Subcutaneous abdominal adipose tissue (tissue), 5 donors: ENCODE measurements at regions not wholly inside any gene's neighbourhood (a gene's known extent, or its start where the extent isn't known, plus 50 kb on each side); places are given as distances from the start of the nearest gene placed in this dataset.

Experiments
- H3K27ac ChIP-seq: one replicate; pipeline ENCODE4 v1.7.0; 2013; ENCODE audit warnings: low read depth, mild to moderate bottlenecking, inconsistent platforms, low read length, moderate library complexity
- H3K27me3 ChIP-seq, 5 donors: one replicate each; pipeline ENCODE4 v1.7.0; 2013; ENCODE audit warnings: low read length in 5 of 5, inconsistent platforms in 1 of 5; ENCODE audit not compliant: control insufficient read depth in 5 of 5, insufficient read depth in 4 of 5
- H3K36me3 ChIP-seq, 5 donors: one replicate each; pipeline ENCODE4 v1.7.0; 2013; ENCODE audit warnings: low read length in 5 of 5; ENCODE audit not compliant: control insufficient read depth in 5 of 5, insufficient read depth in 5 of 5
- H3K4me1 ChIP-seq, 5 donors: one replicate each; pipeline ENCODE4 v1.7.0; 2013; ENCODE audit warnings: low read length in 5 of 5, mild to moderate bottlenecking in 3 of 5, moderate library complexity in 1 of 5; ENCODE audit not compliant: control insufficient read depth in 5 of 5, insufficient read depth in 5 of 5
- H3K4me3 ChIP-seq, 5 donors: one replicate each; pipeline ENCODE4 v1.7.0; 2013; ENCODE audit warnings: low read length in 5 of 5, low read depth in 1 of 5
- H3K9ac ChIP-seq, 5 donors: one replicate each; pipeline ENCODE4 v1.7.0; 2013; ENCODE audit warnings: low read length in 5 of 5, mild to moderate bottlenecking in 4 of 5, moderate library complexity in 3 of 5
- H3K9me3 ChIP-seq, 5 donors: one replicate each; pipeline ENCODE4 v1.7.0; 2013; ENCODE audit warnings: low read length in 5 of 5; ENCODE audit not compliant: control insufficient read depth in 5 of 5
- donor health status: healthy.
- donor health status: healthy.
- donor health status: healthy.
- donor health status: healthy.
- donor health status: healthy.

DNA sequence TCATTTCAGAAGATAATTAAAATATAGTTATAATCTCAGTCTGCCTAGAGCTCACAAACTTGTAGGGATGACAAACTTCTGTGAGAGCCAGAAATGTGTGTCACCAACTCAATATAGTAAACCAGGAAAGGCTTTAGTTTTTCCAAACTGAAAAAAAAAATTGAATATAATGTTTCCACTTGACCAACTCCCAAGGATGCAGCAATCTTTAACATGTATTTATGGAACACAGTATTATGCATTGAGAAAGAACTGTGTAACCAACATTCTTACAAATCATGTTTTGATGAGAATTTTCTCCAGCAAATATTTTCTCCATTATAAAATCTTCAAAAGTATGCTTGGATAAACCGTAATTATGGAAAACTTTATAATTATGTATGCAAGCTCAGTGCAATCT, 50.1 kb upstream of the KLF12 start:
- Histone ChIP-seq H3K9me3 (no peaks in the 10 kb centered on the region), H3K27ac (no peak overlapping the region), H3K4me3 (no peak overlapping the region), H3K27me3 (no peaks in the 10 kb centered on the region), H3K36me3 (no peaks in the 10 kb centered on the region), H3K4me1 (peaks cover 0 to 4% (median 0%) of the 10 kb centered on the region in 5 donors), H3K9ac (no peak overlapping the region)
